H9 (cell line): ENCODE measurements at regions not wholly inside any gene's neighbourhood (a gene's known extent, or its start where the extent isn't known, plus 50 kb on each side); places are given as distances from the start of the nearest gene placed in this dataset.

ENCODE experiments used
- DNase-seq: peaks from one replicate; pipeline ENCODE4 v3.0.0-alpha.2; 2017
- H2AFZ ChIP-seq: one replicate; pipeline ENCODE4 v1.6.1; 2013; ENCODE audit warnings: mild to moderate bottlenecking, low read length, control low read depth, moderate library complexity
- H2AK5ac ChIP-seq: 2 replicates; pipeline ENCODE4 v1.6.1; 2013; ENCODE audit warnings: low read length, control low read depth, mixed read lengths; ENCODE audit not compliant: insufficient read length
- H2BK120ac ChIP-seq: one replicate; pipeline ENCODE4 v1.6.1; 2013; ENCODE audit warnings: low read depth, mild to moderate bottlenecking, low read length, control low read depth, inconsistent platforms; ENCODE audit not compliant: poor library complexity, severe bottlenecking
- H2BK12ac ChIP-seq: 2 replicates; pipeline ENCODE4 v1.6.1; 2013; ENCODE audit warnings: low read length, control low read depth, mixed read lengths, low read depth; ENCODE audit not compliant: insufficient read length
- H2BK15ac ChIP-seq: 2 replicates; pipeline ENCODE4 v1.6.1; 2013; ENCODE audit warnings: low read depth, low read length, control low read depth
- H2BK20ac ChIP-seq: one replicate; pipeline ENCODE4 v1.6.1; 2013; ENCODE audit warnings: low read depth, mild to moderate bottlenecking, low read length, control low read depth, inconsistent platforms; ENCODE audit not compliant: poor library complexity, severe bottlenecking
- H2BK5ac ChIP-seq: 2 replicates; pipeline ENCODE4 v1.6.1; 2013; ENCODE audit warnings: low read length, control low read depth, mixed read lengths; ENCODE audit not compliant: insufficient read length
- H3K14ac ChIP-seq: 2 replicates; pipeline ENCODE4 v1.6.1; 2013; ENCODE audit warnings: low read length, control low read depth; ENCODE audit not compliant: insufficient read depth
- H3K18ac ChIP-seq: 2 replicates; pipeline ENCODE4 v1.6.1; 2013; ENCODE audit warnings: low read depth, mild to moderate bottlenecking, mixed read lengths, low read length, control low read depth; ENCODE audit not compliant: insufficient read length
- H3K23ac ChIP-seq: 2 replicates; pipeline ENCODE4 v1.6.1; 2013; ENCODE audit warnings: low read length, control low read depth, mixed read lengths, low read depth; ENCODE audit not compliant: insufficient read length
- H3K23me2 ChIP-seq: 2 replicates; pipeline ENCODE4 v1.6.1; 2013; ENCODE audit warnings: low read depth, mild to moderate bottlenecking, mixed read lengths, low read length, control low read depth; ENCODE audit not compliant: insufficient read length, poor library complexity, severe bottlenecking
- H3K27ac ChIP-seq: 2 replicates; pipeline ENCODE4 v1.5.1; 2013; ENCODE audit warnings: low read length, control low read depth, mixed read lengths, low read depth; ENCODE audit not compliant: insufficient read length
- H3K27me3 ChIP-seq: 2 replicates; pipeline ENCODE4 v1.6.1; 2013; ENCODE audit warnings: low read length, control low read depth, inconsistent platforms; ENCODE audit not compliant: insufficient read depth
- H3K4ac ChIP-seq: 2 replicates; pipeline ENCODE4 v1.6.1; 2013; ENCODE audit warnings: low read depth, mild to moderate bottlenecking, control low read depth, inconsistent platforms, low read length, moderate library complexity
- H3K4me1 ChIP-seq: 2 replicates; pipeline ENCODE4 v1.6.1; 2013; ENCODE audit warnings: low read length, control low read depth, inconsistent platforms; ENCODE audit not compliant: insufficient read depth
- H3K4me2 ChIP-seq: 2 replicates; pipeline ENCODE4 v1.6.1; 2013; ENCODE audit warnings: low read length, control low read depth, mixed read lengths; ENCODE audit not compliant: insufficient read length, insufficient read depth
- H3K56ac ChIP-seq: 2 replicates; pipeline ENCODE4 v1.6.1; 2013; ENCODE audit warnings: low read depth, mild to moderate bottlenecking, mixed read lengths, low read length, control low read depth; ENCODE audit not compliant: insufficient read length
- H3K79me1 ChIP-seq: 2 replicates; pipeline ENCODE4 v1.6.1; 2013; ENCODE audit warnings: low read depth, mild to moderate bottlenecking, moderate library complexity, low read length, control low read depth, inconsistent platforms; ENCODE audit not compliant: insufficient read depth, poor library complexity, severe bottlenecking
- H3K79me2 ChIP-seq: 2 replicates; pipeline ENCODE4 v1.6.1; 2013; ENCODE audit warnings: low read length, control low read depth, inconsistent platforms; ENCODE audit not compliant: insufficient read depth
- H3K9ac ChIP-seq: 2 replicates; pipeline ENCODE4 v1.6.1; 2013; ENCODE audit warnings: low read length, control low read depth, mixed read lengths; ENCODE audit not compliant: insufficient read length; ENCODE audit errors: extremely low read depth
- H3K9me3 ChIP-seq: one replicate; pipeline ENCODE4 v1.6.1; 2013; ENCODE audit warnings: low read depth, low read length, inconsistent platforms; ENCODE audit not compliant: control insufficient read depth
- H3T11ph ChIP-seq: one replicate; pipeline ENCODE4 v1.6.1; 2013; ENCODE audit warnings: mild to moderate bottlenecking, low read length, control low read depth, inconsistent platforms
- H4K20me1 ChIP-seq: one replicate; pipeline ENCODE4 v1.6.1; 2013; ENCODE audit not compliant: control insufficient read depth, insufficient read length, insufficient read depth
- H4K5ac ChIP-seq: 2 replicates; pipeline ENCODE4 v1.6.1; 2013; ENCODE audit warnings: low read depth, mild to moderate bottlenecking, mixed read lengths, low read length, control low read depth; ENCODE audit not compliant: insufficient read length
- H4K8ac ChIP-seq: replicated peaks from 2 replicates; pipeline ENCODE4 v1.6.1; 2013; ENCODE audit warnings: low read length, control low read depth, mixed read lengths, low read depth; ENCODE audit not compliant: insufficient read length
- H4K91ac ChIP-seq: 2 replicates; pipeline ENCODE4 v1.6.1; 2013; ENCODE audit warnings: low read depth, mild to moderate bottlenecking, moderate library complexity, mixed read lengths, low read length, control low read depth; ENCODE audit not compliant: insufficient read length
- H3K27ac Mint-ChIP-seq, 3 experiments: 2 replicates in 2 of 3; 3 replicates in 1 of 3; pipeline ENCODE4 v1.8.0; 2020 to 2021; ENCODE audit warnings: mixed read lengths in 3 of 3, mild to moderate bottlenecking in 1 of 3, moderate library complexity in 1 of 3
- H3K27me3 Mint-ChIP-seq: 2 replicates; pipeline ENCODE4 v1.8.0; 2021; ENCODE audit warnings: low read depth, mild to moderate bottlenecking, moderate library complexity, mixed read lengths
- H3K36me3 Mint-ChIP-seq, 3 experiments: 2 replicates in 2 of 3; 3 replicates in 1 of 3; pipeline ENCODE4 v1.8.0; 2020 to 2021; ENCODE audit warnings: low read depth in 3 of 3, mixed read lengths in 3 of 3; ENCODE audit not compliant: insufficient read depth in 1 of 3
- H3K4me1 Mint-ChIP-seq, 2 experiments: 2 replicates each; pipeline ENCODE4 v1.8.0; 2020; ENCODE audit warnings: mixed read lengths in 2 of 2
- H3K4me3 Mint-ChIP-seq, 2 experiments: 2 replicates in 1 of 2; 3 replicates in 1 of 2; pipeline ENCODE4 v1.8.0; 2020 to 2021; ENCODE audit warnings: mild to moderate bottlenecking in 2 of 2, mixed read lengths in 2 of 2, moderate library complexity in 1 of 2
- H3K9me3 Mint-ChIP-seq, 2 experiments: 2 replicates in 1 of 2; 3 replicates in 1 of 2; pipeline ENCODE4 v1.8.0; 2020; ENCODE audit warnings: mild to moderate bottlenecking in 2 of 2, mixed read lengths in 2 of 2, moderate library complexity in 1 of 2
- WGBS: extraction: QIAGEN DNeasy Blood & Tissue Kit; methylation state at CpG from one replicate; pipeline ENCODE4 v1.1.7; 2013; ENCODE audit warnings: missing lambda C conversion rate, low lambda C conversion rate, mixed read lengths; ENCODE audit not compliant: insufficient read length; ENCODE audit errors: extremely low coverage; 5-methylcytosine and 5-hydroxymethylcytosine counted together
- TF ChIP-seq, protein P1 (sequence below): fragments of 200-600 bp; sonication (generic); conservative IDR thresholded peaks from 3 replicates; pipeline ENCODE4 v1.8.0; 2021; ENCODE audit warnings: antibody characterized with exemption, mild to moderate bottlenecking

DNA sequence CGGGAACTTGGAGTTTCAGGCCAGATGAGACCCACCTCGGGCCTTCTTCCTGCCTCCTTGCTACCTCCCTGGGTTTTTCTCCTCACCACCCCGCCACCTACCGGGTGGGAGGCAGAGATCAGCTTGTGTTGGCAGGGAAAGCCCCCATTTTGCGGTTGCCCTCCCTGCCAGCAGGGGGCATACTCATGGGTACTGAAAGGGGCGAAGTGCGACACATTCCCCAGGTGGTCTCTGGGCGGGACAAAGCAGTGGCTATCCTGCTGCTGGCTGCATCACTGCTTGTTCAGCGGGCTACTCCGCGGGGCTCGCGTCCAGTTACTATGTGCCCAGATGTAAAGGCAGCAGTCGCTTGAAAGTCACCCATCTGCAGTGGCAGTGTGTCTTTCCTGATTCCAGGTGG, 330.3 kb downstream of the PDHA2 start:
- no peak overlapping the region for H3K4me3 Mint-ChIP-seq
- WGBS = no CpG with 5 or more reads among the region's 14 CpGs
- no peaks in the 10 kb centered on the region for H3K4me1 Mint-ChIP-seq
- Histone ChIP-seq H2AK5ac (no peak overlapping the region), H4K20me1 (no peaks in the 10 kb centered on the region), H3K9me3 (no peaks in the 10 kb centered on the region), H2BK120ac (no peak overlapping the region), H3K4me1 (no peaks in the 10 kb centered on the region), H3K56ac (no peak overlapping the region), H2BK20ac (no peak overlapping the region), H2BK15ac (no peak overlapping the region), H4K91ac (no peak overlapping the region), H3K23ac (no peak overlapping the region), H3K4me2 (no peak overlapping the region), H3K4ac (no peak overlapping the region), H3T11ph (no peak overlapping the region), H3K23me2 (no peaks in the 10 kb centered on the region), H3K9ac (no peak overlapping the region), H2BK5ac (no peak overlapping the region), H3K79me1 (no peaks in the 10 kb centered on the region), H4K8ac (no peak overlapping the region), H2BK12ac (no peak overlapping the region), H3K14ac (no peak overlapping the region), H3K79me2 (no peaks in the 10 kb centered on the region), H3K18ac (no peak overlapping the region), H3K27me3 (no peaks in the 10 kb centered on the region), H3K27ac (no peak overlapping the region), H2AFZ (no peak overlapping the region), H4K5ac (no peak overlapping the region)
- H3K36me3 Mint-ChIP-seq = peaks cover 0 to 5% (median 0%) of the 10 kb centered on the region in 3 experiments; a peak in 2 of 7 replicates
- no peak overlapping the region for H3K27ac Mint-ChIP-seq
- no peaks in the 10 kb centered on the region; the same call in 1 of the 2 replicates for H3K27me3 Mint-ChIP-seq
- TF ChIP-seq, protein P1, sequence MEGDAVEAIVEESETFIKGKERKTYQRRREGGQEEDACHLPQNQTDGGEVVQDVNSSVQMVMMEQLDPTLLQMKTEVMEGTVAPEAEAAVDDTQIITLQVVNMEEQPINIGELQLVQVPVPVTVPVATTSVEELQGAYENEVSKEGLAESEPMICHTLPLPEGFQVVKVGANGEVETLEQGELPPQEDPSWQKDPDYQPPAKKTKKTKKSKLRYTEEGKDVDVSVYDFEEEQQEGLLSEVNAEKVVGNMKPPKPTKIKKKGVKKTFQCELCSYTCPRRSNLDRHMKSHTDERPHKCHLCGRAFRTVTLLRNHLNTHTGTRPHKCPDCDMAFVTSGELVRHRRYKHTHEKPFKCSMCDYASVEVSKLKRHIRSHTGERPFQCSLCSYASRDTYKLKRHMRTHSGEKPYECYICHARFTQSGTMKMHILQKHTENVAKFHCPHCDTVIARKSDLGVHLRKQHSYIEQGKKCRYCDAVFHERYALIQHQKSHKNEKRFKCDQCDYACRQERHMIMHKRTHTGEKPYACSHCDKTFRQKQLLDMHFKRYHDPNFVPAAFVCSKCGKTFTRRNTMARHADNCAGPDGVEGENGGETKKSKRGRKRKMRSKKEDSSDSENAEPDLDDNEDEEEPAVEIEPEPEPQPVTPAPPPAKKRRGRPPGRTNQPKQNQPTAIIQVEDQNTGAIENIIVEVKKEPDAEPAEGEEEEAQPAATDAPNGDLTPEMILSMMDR = peak; percentile 54; the same call in 2 of the 3 replicates
- H3K9me3 Mint-ChIP-seq = peaks cover 0 to 2% of the 10 kb centered on the region in 2 experiments; a peak in 3 of 5 replicates
- DNase-seq = peak; percentile 50
